ENCODE measurements at regions not wholly inside any gene's neighbourhood (a gene's known extent, or its start where the extent isn't known, plus 50 kb on each side); places are given as distances from the start of the nearest gene placed in this dataset.

DNA sequence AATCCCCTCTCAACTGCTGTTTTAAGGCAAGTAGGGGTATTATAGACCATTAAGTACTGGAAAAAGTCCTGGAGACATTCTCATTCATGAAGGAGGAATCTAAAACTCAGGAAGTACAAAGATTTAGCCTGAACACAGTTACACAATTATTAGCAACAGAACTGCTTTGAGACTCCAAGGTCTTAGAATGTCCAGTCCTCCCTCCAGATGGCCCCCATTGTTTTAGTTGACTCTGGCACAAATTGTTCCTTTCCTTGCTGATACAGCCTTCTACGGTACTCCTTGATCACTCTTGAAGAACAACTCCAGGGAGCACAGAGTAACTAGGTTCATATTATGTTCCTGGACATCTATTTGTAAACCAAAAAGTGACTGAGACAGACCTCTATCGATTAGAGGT is 210.1 kb upstream of the RND3 start:
- Histone ChIP-seq H3K4me2 (no peak overlapping the region), H3K79me2 (replicated peaks; ENCODE audit: insufficient read depth) (no peaks in the 10 kb centered on the region), H3K36me3 (ENCODE audit: insufficient read depth) (peaks cover 3% of the 10 kb centered on the region; the same call in 1 of the 2 replicates), H3K4me1 (ENCODE audit: insufficient read depth) (peaks cover 16% of the 10 kb centered on the region), H2AFZ (peak overlapping the region; percentile 52; the same call in 1 of the 2 replicates), H3K27me3 (ENCODE audit: insufficient read depth) (no peaks in the 10 kb centered on the region), H3K9me2 (ENCODE audit: insufficient read depth) (peaks cover 19% of the 10 kb centered on the region; the same call in 1 of the 2 replicates), H3F3A (replicated peaks; ENCODE audit: low read depth) (no peaks in the 10 kb centered on the region), H3K4me3 (no peak overlapping the region), H4K20me1 (replicated peaks; ENCODE audit: insufficient read depth) (no peaks in the 10 kb centered on the region), H3K27ac (ENCODE audit: low read depth) (no peak overlapping the region)
- Mint-ChIP-seq H3K4me3 (no peak overlapping the region), H3K36me3 (ENCODE audit: low read depth) (peaks cover 5% of the 10 kb centered on the region; the same call in 2 of the 3 replicates), H3K27ac (no peak overlapping the region), H3K9me3 (peaks cover 10% of the 10 kb centered on the region), H3K4me1 (peaks cover 18% of the 10 kb centered on the region), H3K27me3 (ENCODE audit: insufficient read depth, low read depth, poor library complexity) (peaks cover 2% of the 10 kb centered on the region)
- TF ChIP-seq JUNB (IDR thresholded peaks at IDR 0.05; ENCODE audit: unreplicated experiment), result no peak
- no peak for TF ChIP-seq EZH2 (IDR thresholded peaks at IDR 0.05; ENCODE audit: low read depth, unreplicated experiment)
- TF ChIP-seq POLR2AphosphoS5 (IDR thresholded peaks at IDR 0.05; ENCODE audit: low read depth), result no peak
- TF ChIP-seq, protein P1, sequence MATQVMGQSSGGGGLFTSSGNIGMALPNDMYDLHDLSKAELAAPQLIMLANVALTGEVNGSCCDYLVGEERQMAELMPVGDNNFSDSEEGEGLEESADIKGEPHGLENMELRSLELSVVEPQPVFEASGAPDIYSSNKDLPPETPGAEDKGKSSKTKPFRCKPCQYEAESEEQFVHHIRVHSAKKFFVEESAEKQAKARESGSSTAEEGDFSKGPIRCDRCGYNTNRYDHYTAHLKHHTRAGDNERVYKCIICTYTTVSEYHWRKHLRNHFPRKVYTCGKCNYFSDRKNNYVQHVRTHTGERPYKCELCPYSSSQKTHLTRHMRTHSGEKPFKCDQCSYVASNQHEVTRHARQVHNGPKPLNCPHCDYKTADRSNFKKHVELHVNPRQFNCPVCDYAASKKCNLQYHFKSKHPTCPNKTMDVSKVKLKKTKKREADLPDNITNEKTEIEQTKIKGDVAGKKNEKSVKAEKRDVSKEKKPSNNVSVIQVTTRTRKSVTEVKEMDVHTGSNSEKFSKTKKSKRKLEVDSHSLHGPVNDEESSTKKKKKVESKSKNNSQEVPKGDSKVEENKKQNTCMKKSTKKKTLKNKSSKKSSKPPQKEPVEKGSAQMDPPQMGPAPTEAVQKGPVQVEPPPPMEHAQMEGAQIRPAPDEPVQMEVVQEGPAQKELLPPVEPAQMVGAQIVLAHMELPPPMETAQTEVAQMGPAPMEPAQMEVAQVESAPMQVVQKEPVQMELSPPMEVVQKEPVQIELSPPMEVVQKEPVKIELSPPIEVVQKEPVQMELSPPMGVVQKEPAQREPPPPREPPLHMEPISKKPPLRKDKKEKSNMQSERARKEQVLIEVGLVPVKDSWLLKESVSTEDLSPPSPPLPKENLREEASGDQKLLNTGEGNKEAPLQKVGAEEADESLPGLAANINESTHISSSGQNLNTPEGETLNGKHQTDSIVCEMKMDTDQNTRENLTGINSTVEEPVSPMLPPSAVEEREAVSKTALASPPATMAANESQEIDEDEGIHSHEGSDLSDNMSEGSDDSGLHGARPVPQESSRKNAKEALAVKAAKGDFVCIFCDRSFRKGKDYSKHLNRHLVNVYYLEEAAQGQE (IDR thresholded peaks at IDR 0.05; ENCODE audit: unreplicated experiment), result no peak
- TF ChIP-seq STAT1 (IDR thresholded peaks at IDR 0.05; ENCODE audit: unreplicated experiment), result no peak
- TF ChIP-seq ZNF331 (CRISPR knock-in tag; IDR thresholded peaks at IDR 0.05; ENCODE audit: low read depth), result no peak
- DNase-seq (ENCODE audit: low spot score), result no peak
- ATAC-seq, result no peak

DNA sequence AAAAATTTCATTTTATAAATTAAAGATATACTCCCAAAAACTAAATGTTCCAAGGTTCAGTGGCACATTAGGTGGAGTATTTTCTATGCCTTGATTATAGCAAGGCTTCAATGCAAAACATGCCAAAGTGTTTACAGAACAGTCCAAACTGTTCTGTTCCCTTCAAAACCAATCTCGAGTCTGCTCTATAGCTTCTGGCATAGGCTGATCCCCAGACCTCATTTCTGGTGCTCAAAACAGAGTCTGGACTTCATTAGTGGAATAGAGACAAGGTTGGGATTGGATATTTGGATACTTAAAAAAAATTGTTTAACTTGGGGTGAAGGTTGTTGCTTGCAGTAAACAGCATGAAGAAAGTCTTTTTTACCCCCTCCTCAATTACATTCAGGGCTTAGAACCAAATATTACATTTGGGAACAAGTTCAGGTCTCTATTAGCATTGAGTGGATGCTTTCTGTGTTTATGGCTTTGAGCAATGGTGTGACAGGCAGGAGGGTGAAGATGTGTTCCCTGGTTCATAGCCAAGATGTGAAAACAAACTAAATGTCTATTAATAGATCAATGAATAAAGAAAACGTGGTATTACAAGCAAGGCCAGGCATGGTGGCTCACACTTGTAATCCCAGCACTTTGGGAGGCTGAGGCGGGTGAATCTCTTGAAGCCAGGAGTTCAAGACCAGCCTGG is 208.1 kb upstream of the RND3 start:
- peaks cover 1% of the 10 kb centered on the region for H3K4me1 ChIP-seq (ENCODE audit: insufficient read depth)
- peaks cover 10% of the 10 kb centered on the region for H3K9me3 Mint-ChIP-seq
- H3K9me2 ChIP-seq (ENCODE audit: insufficient read depth), result peaks cover 26% of the 10 kb centered on the region; the same call in 1 of the 2 replicates
- no peaks in the 10 kb centered on the region for H3K79me2 ChIP-seq (replicated peaks; ENCODE audit: insufficient read depth)
- H3K4me1 Mint-ChIP-seq, result peaks cover 2% of the 10 kb centered on the region; the same call in 2 of the 3 replicates
- H3K36me3 ChIP-seq (ENCODE audit: insufficient read depth), result peaks cover 3% of the 10 kb centered on the region; the same call in 1 of the 2 replicates
- no peak overlapping the region for H3K4me3 Mint-ChIP-seq
- no peaks in the 10 kb centered on the region for H4K20me1 ChIP-seq (replicated peaks; ENCODE audit: insufficient read depth)
- H3F3A ChIP-seq (replicated peaks; ENCODE audit: low read depth), result no peaks in the 10 kb centered on the region
- H3K27me3 Mint-ChIP-seq (ENCODE audit: insufficient read depth, low read depth, poor library complexity), result no peaks in the 10 kb centered on the region
- H3K36me3 Mint-ChIP-seq (ENCODE audit: low read depth), result peaks cover 5% of the 10 kb centered on the region; the same call in 2 of the 3 replicates
- no peak overlapping the region for H3K4me2 ChIP-seq
- H2AFZ ChIP-seq, result peak overlapping the region; percentile 23; the same call in 1 of the 2 replicates
- H3K4me3 ChIP-seq, result no peak overlapping the region
- no peaks in the 10 kb centered on the region for H3K27me3 ChIP-seq (ENCODE audit: insufficient read depth)
- no peak for DNase-seq (ENCODE audit: low spot score)
- no peak overlapping the region for H3K27ac Mint-ChIP-seq
- H3K27ac ChIP-seq (ENCODE audit: low read depth), result no peak overlapping the region
- no peak for ATAC-seq
- TF ChIP-seq EZH2 (IDR thresholded peaks at IDR 0.05; ENCODE audit: low read depth, unreplicated experiment) (no peak), JUNB (IDR thresholded peaks at IDR 0.05; ENCODE audit: unreplicated experiment) (no peak), EZH2phosphoT487 (IDR thresholded peaks at IDR 0.05; ENCODE audit: unreplicated experiment) (no peak), POLR2AphosphoS5 (IDR thresholded peaks at IDR 0.05; ENCODE audit: low read depth) (no peak), STAT1 (IDR thresholded peaks at IDR 0.05; ENCODE audit: unreplicated experiment) (no peak)
- TF ChIP-seq, protein P1 (IDR thresholded peaks at IDR 0.05; ENCODE audit: unreplicated experiment), result no peak
- TF ChIP-seq, protein P2, sequence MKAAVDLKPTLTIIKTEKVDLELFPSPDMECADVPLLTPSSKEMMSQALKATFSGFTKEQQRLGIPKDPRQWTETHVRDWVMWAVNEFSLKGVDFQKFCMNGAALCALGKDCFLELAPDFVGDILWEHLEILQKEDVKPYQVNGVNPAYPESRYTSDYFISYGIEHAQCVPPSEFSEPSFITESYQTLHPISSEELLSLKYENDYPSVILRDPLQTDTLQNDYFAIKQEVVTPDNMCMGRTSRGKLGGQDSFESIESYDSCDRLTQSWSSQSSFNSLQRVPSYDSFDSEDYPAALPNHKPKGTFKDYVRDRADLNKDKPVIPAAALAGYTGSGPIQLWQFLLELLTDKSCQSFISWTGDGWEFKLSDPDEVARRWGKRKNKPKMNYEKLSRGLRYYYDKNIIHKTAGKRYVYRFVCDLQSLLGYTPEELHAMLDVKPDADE (IDR thresholded peaks at IDR 0.05), result no peak
- TF ChIP-seq, protein P3, sequence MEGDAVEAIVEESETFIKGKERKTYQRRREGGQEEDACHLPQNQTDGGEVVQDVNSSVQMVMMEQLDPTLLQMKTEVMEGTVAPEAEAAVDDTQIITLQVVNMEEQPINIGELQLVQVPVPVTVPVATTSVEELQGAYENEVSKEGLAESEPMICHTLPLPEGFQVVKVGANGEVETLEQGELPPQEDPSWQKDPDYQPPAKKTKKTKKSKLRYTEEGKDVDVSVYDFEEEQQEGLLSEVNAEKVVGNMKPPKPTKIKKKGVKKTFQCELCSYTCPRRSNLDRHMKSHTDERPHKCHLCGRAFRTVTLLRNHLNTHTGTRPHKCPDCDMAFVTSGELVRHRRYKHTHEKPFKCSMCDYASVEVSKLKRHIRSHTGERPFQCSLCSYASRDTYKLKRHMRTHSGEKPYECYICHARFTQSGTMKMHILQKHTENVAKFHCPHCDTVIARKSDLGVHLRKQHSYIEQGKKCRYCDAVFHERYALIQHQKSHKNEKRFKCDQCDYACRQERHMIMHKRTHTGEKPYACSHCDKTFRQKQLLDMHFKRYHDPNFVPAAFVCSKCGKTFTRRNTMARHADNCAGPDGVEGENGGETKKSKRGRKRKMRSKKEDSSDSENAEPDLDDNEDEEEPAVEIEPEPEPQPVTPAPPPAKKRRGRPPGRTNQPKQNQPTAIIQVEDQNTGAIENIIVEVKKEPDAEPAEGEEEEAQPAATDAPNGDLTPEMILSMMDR (conservative IDR thresholded peaks at IDR 0.05; ENCODE audit: low read depth in 2 of 2), result no peak

All from GM23338 (cell line).